NCI-H460 (cell line): ENCODE measurements at regions not wholly inside any gene's neighbourhood (a gene's known extent, or its start where the extent isn't known, plus 50 kb on each side); places are given as distances from the start of the nearest gene placed in this dataset.

Experiments
- DNase-seq: peaks from one replicate; pipeline ENCODE4 v3.0.0-alpha.2; 2016; ENCODE audit warnings: low read depth; ENCODE audit errors: extremely low read depth

GRCh38 chr1:25063591-25064416, 133.7 kb upstream of the RUNX3 start:
- DNase-seq = no peak

DNA sequence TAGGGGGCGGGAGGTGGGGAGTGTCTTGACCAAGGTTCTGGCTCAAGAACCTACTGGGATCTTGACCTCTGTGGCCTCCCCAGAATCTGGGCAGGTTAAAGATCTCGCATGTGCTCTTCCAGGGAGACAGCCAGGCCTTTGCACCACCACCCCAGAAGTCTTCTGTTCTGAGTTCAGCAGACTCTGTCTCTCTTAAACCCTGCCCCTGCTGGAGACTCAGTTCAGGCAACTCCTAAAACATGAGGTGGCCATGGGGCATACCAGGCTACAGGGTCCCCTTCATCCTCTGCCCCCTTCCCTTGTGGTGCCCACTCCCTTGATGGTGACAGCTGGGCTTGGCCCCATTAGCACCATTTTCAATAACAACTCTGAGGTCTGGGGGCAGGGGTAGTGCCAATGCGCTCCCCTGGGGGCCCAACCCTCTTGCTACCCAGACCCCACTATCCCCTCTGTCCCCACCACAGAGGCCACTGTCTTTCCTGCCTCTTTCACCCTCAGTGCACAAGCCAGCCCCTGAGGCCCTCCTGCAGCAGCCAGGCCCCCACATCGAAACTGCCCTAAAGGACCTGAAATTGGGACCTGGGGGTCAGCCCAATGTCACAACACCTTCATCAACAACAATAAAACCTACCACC, 132.7 kb upstream of the RUNX3 start:
- DNase-seq = no peak

DNA sequence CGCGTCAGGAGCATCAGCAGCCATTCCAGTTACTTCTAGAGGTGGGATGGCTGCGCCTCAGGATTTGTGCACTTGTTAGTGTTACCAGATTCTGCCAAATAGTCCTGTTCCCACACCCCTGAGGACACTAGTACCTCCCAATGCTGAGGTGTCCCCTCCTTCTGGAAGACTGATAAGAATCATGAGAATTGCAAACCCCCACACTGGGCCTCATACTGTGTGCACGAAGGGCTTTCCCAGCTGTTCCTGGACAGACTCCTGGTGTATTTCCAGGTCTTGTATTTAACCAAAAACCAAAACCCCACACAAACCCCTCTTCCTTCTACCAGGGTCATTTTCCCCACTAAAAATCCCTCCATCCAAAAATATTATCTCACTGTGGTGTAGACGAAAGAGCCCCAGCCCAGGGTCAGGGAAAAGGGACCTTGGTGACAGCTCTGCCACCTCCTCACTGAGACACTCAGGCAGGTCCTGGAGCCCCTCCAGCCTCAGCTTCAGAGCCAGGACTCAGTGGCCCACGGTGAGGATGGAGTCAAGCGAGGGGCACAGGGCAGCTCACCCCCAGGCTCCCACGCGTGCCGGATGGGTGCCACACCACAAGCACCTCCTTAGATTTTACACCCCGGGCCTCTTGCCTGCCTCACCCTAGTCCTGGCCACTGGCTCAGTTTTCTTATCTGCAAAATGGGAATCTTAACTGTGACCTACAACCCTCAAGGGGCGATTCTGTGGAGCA, 131.4 kb upstream of the RUNX3 start:
- no peak for DNase-seq

DNA sequence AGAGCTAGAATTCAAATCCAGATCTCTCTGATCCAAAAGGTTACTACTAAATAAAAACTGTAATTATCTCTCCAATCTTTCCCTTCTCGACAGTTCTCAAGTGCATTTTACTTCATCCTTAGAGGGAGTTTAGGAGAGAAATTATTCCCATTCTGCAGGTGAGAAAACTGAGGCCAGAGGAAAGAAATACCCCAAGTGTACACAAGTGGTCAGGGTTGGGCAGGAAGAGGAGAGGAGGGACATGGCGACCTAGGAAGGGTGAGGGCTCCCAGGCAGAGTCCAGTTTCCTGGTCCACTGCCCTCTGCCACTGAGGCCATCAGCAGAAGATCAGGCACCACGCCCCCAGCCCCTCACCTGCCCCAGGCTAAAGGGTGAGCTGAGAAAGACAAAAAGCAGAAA, 127.1 kb upstream of the RUNX3 start:
- DNase-seq = no peak

DNA sequence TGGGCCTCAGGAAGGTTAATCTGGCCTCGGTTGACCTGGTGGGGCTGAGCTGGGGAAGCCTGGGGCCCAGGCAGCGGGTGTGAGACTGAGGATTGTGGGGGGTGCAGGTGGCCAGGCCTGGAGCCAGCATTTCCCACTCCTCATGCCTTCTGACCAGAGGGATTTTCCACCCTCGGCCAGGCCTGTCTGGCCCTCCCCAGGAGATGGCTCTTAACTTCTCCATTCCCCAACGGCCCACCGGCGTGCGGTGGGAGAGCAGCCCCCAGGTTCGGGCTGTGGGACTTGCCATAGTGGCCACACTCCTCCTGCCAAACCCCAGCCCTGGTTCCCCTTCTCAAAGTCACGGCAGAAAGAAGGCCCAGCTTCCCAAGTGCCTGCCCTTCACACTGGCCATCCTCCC, 126.5 kb upstream of the RUNX3 start:
- DNase-seq = no peak

DNA sequence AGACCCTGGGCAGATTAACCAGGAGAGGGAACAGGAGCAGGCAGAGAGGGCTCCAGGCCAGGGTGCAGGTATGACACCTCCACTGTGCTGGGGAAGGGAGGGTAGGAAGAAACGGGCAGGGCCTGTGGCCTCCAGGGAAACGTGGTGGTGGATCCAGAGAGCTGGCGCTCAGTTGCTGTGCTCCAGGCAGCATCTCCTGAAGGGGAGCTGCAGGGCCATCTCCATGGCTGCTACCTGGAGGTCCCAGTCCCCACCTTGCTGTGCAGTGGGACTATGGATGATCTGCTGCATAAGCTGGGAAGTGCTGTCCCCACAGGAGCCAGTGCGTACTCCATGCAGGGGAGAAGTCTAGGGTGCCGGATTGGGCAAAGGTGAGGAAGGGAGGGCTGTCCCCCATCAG, 125.9 kb upstream of the RUNX3 start:
- DNase-seq = no peak

GRCh38 chr1:25055324-25055780, 125.3 kb upstream of the RUNX3 start:
- DNase-seq = no peak

GRCh38 chr1:25054526-25055323, 124.6 kb upstream of the RUNX3 start:
- DNase-seq = no peak

GRCh38 chr1:25053576-25054250, 123.6 kb upstream of the RUNX3 start:
- no peak for DNase-seq

- DNase-seq = no peak
Observed at GRCh38 chr1:25051906-25052305, 121.8 kb upstream of the RUNX3 start.

- DNase-seq = no peak
Observed at GRCh38 chr1:25051504-25051903, 121.4 kb upstream of the RUNX3 start.

DNA sequence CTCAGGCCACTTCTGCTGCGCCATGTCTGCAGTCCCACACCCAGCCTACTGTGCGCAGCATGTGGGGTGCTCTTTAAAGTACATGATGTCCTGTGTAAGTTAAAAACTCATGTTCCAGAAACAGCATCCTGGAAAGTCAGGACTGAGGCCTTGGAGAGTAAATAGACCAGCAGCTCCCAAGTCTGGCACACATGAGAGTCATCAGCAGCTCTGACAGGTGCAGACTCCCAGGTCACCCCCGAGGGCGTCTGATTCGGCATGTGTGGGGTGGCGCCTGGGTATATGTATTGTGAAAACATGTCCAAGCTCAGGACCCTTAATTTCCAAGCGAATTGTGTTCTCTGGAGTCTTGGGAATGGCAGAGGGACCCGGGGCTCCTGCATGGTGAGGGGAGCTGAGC, 120.1 kb upstream of the RUNX3 start:
- DNase-seq = no peak

- DNase-seq = no peak
Observed at GRCh38 chr1:25049190-25049589, 119.1 kb upstream of the RUNX3 start.

GRCh38 chr1:25048728-25049127, 118.7 kb upstream of the RUNX3 start:
- DNase-seq = no peak

GRCh38 chr1:25047506-25048240, 117.6 kb upstream of the RUNX3 start:
- no peak for DNase-seq

DNA sequence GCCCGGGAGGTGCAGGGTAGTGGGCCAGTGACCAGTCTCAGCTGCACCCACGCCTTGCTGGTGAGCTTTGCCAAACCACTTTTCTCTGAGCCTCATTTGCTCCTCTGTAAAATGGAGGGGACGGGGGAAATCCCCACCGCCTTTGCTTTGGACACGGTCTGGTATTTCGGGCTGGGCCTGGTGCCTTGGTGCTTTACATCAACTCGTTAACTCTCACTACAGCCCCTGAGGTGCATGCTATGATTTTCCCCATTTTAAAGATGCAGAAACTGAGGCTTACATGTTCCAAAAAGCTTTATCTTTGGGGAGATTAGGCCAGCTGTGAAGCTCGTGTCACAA, 116.1 kb upstream of the RUNX3 start:
- no peak for DNase-seq

DNA sequence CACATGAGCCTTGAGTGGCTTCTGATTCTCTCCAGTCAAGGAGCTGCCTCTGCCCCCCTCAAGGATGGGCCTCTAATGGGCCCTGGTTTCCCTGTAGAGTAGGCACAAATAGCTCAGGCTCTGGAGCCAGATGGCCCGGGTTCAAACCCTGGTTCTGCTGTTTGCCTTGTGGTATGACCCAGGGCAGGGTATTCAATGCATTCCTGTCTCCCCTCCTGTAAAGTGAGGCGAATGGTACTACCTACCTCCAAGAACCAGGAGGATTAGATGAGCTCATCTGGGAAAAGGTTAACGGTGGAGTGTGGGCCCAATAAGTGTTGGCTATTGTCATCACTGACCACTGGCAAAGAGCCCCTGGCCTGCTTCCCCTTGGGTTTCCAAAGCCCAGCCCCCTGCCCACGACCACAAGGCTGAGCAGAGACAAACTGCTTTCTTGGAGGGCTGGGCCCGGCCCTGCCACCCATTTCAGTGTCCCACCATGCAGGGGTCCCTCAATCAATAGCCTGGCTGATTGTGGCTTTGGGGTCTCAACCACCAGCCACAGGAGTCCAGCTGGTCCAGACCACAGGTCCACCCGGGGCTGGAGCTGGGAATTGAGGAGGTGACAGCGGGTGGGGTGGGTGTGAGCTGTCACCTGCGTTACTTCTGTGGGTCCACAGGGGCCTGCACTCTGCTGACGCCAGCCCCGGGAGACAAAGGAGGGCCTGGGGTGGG, 115.6 kb upstream of the RUNX3 start:
- DNase-seq = no peak

GRCh38 chr1:25043228-25043580, 113.1 kb upstream of the RUNX3 start:
- DNase-seq = no peak
